ENCODE measurements at regions not wholly inside any gene's neighbourhood (a gene's known extent, or its start where the extent isn't known, plus 50 kb on each side); places are given as distances from the start of the nearest gene placed in this dataset.

DNA sequence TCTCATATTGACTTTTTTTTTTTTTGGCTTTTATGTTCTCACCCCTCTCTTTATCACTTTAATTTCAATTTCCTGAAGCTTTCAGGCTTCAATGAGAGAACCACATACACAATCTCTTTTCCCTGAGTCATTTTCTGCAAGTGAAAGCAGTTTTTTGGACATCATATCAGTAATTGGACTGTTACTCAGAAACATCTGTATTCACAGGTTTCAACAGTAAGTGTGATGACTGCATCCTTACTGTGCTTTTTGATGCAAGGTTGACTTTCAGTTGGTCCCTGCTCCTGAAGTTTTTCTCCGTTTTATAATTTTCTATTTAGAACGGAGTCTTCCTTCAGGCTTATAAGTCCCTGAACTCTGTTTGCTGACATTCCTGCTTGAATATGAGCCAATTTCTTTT lies 70.5 kb upstream of the CCBE1 start:
- Histone ChIP-seq H3K4me3 (no peak overlapping the region), H2AFZ (ENCODE audit: control insufficient read depth, low read depth, low read length) (no peak overlapping the region), H3K4me2 (ENCODE audit: control insufficient read depth, insufficient read depth) (no peak overlapping the region), H3K4me1 (ENCODE audit: control insufficient read depth, insufficient read depth, low read length) (no peaks in the 10 kb centered on the region), H4K20me1 (ENCODE audit: control insufficient read depth, insufficient read depth) (no peaks in the 10 kb centered on the region), H3K27ac (ENCODE audit: control insufficient read depth, insufficient read depth) (no peak overlapping the region), H3K9ac (ENCODE audit: control insufficient read depth, insufficient read depth, low read length) (no peak overlapping the region), H3K79me2 (ENCODE audit: control insufficient read depth, insufficient read depth, low read length) (no peaks in the 10 kb centered on the region), H3K27me3 (replicated peaks in 1 of 2; ENCODE audit: control insufficient read depth in 2 of 2, insufficient read depth in 2 of 2, low read length in 1 of 2) (no peaks in the 10 kb centered on the region), H3K9me3 (replicated peaks; ENCODE audit: control insufficient read depth, insufficient read depth, low read length) (no peaks in the 10 kb centered on the region), H3K36me3 (ENCODE audit: control insufficient read depth in 2 of 2, insufficient read depth in 2 of 2, low read length in 1 of 2) (no peaks in the 10 kb centered on the region)
- POLR2A ChIA-PET: no interaction called here
- in situ Hi-C loops (cut with MboI): no loop called here
- no TSS peak for BruUV-seq (replicated peaks)
- FAIRE-seq: no peak
- SMC1A ChIA-PET (ENCODE audit: uncharacterized antibody, unreplicated experiment): interaction anchor here (1.1 kb wide), 1 partner anchor 15 kb away, joined by 3 read pairs; no protein-coding TSS in a partner anchor
- RAD21 ChIA-PET (ENCODE audit: unreplicated experiment): no interaction called here
- 57% methylated on average over 2 of the region's 2 CpGs for WGBS (ENCODE audit: insufficient coverage, insufficient replicate concordance, low lambda C conversion rate, missing lambda C conversion rate)
- no peak for ATAC-seq
- DNase-seq (ENCODE audit: low read depth, low spot score): no peak
- intact Hi-C loops (cut with micrococcal nuclease; ENCODE audit: unreplicated experiment): no loop called here
- CTCF ChIA-PET: interaction anchor here (1.0 to 1.3 kb wide), 3 partner anchors 15 to 308 kb away, joined by 3 to 5 read pairs (median 3); no protein-coding TSS in a partner anchor
- TF ChIP-seq, protein P1, sequence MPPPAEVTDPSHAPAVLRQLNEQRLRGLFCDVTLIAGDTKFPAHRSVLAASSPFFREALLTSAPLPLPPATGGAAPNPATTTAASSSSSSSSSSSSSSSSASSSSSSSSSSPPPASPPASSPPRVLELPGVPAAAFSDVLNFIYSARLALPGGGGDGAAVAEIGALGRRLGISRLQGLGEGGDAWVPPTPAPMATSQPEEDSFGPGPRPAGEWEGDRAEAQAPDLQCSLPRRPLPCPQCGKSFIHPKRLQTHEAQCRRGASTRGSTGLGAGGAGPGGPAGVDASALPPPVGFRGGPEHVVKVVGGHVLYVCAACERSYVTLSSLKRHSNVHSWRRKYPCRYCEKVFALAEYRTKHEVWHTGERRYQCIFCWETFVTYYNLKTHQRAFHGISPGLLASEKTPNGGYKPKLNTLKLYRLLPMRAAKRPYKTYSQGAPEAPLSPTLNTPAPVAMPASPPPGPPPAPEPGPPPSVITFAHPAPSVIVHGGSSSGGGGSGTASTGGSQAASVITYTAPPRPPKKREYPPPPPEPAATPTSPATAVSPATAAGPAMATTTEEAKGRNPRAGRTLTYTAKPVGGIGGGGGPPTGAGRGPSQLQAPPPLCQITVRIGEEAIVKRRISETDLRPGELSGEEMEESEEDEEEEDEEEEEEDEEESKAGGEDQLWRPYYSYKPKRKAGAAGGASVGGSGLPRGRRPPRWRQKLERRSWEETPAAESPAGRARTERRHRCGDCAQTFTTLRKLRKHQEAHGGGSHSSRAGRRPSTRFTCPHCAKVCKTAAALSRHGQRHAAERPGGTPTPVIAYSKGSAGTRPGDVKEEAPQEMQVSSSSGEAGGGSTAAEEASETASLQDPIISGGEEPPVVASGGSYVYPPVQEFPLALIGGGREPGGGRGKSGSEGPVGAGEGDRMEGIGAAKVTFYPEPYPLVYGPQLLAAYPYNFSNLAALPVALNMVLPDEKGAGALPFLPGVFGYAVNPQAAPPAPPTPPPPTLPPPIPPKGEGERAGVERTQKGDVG (CRISPR knock-in tag; IDR thresholded peaks at IDR 0.05): no peak
- no peak for TF ChIP-seq YBX1 (IDR thresholded peaks at IDR 0.05)
- TF ChIP-seq POU2F2 (IDR thresholded peaks at IDR 0.05; ENCODE audit: borderline replicate concordance, low read depth, low read length): no peak
- TF ChIP-seq SIN3A (IDR thresholded peaks at IDR 0.05; ENCODE audit: low read depth, low read length): no peak
- no peak for TF ChIP-seq ZNF622 (IDR thresholded peaks at IDR 0.05)
- TF ChIP-seq, protein P2, sequence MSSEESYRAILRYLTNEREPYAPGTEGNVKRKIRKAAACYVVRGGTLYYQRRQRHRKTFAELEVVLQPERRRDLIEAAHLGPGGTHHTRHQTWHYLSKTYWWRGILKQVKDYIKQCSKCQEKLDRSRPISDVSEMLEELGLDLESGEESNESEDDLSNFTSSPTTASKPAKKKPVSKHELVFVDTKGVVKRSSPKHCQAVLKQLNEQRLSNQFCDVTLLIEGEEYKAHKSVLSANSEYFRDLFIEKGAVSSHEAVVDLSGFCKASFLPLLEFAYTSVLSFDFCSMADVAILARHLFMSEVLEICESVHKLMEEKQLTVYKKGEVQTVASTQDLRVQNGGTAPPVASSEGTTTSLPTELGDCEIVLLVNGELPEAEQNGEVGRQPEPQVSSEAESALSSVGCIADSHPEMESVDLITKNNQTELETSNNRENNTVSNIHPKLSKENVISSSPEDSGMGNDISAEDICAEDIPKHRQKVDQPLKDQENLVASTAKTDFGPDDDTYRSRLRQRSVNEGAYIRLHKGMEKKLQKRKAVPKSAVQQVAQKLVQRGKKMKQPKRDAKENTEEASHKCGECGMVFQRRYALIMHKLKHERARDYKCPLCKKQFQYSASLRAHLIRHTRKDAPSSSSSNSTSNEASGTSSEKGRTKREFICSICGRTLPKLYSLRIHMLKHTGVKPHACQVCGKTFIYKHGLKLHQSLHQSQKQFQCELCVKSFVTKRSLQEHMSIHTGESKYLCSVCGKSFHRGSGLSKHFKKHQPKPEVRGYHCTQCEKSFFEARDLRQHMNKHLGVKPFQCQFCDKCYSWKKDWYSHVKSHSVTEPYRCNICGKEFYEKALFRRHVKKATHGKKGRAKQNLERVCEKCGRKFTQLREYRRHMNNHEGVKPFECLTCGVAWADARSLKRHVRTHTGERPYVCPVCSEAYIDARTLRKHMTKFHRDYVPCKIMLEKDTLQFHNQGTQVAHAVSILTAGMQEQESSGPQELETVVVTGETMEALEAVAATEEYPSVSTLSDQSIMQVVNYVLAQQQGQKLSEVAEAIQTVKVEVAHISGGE (CRISPR knock-in tag; IDR thresholded peaks at IDR 0.05): no peak
- no peak for TF ChIP-seq RAD21 (IDR thresholded peaks at IDR 0.05; ENCODE audit: insufficient read depth, low read depth, low read length)
- TF ChIP-seq BRCA1 (IDR thresholded peaks at IDR 0.05; ENCODE audit: low read depth, low read length): no peak
- TF ChIP-seq, protein P3, sequence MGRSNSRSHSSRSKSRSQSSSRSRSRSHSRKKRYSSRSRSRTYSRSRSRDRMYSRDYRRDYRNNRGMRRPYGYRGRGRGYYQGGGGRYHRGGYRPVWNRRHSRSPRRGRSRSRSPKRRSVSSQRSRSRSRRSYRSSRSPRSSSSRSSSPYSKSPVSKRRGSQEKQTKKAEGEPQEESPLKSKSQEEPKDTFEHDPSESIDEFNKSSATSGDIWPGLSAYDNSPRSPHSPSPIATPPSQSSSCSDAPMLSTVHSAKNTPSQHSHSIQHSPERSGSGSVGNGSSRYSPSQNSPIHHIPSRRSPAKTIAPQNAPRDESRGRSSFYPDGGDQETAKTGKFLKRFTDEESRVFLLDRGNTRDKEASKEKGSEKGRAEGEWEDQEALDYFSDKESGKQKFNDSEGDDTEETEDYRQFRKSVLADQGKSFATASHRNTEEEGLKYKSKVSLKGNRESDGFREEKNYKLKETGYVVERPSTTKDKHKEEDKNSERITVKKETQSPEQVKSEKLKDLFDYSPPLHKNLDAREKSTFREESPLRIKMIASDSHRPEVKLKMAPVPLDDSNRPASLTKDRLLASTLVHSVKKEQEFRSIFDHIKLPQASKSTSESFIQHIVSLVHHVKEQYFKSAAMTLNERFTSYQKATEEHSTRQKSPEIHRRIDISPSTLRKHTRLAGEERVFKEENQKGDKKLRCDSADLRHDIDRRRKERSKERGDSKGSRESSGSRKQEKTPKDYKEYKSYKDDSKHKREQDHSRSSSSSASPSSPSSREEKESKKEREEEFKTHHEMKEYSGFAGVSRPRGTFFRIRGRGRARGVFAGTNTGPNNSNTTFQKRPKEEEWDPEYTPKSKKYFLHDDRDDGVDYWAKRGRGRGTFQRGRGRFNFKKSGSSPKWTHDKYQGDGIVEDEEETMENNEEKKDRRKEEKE (IDR thresholded peaks at IDR 0.05): no peak
- TF ChIP-seq EZH2 (IDR thresholded peaks at IDR 0.05; ENCODE audit: borderline replicate concordance, control insufficient read depth, low read depth, low read length): no peak
- no peak for TF ChIP-seq NBN (IDR thresholded peaks at IDR 0.05)
- no peak for TF ChIP-seq TCF3 (IDR thresholded peaks at IDR 0.05; ENCODE audit: borderline replicate concordance, insufficient read depth, low read depth, low read length)
- no peak for TF ChIP-seq CEBPB (IDR thresholded peaks at IDR 0.05; ENCODE audit: borderline replicate concordance in 1 of 2, low read depth in 2 of 2, low read length in 2 of 2)
- no peak for TF ChIP-seq SP1 (IDR thresholded peaks at IDR 0.05; ENCODE audit: low read depth, low read length)
- no peak for TF ChIP-seq BHLHE40 (IDR thresholded peaks at IDR 0.05; ENCODE audit: borderline replicate concordance in 1 of 2, low read depth in 2 of 2, low read length in 1 of 2)

Data from GM12878 (cell line).